ENCODE measurements at regions not wholly inside any gene's neighbourhood (a gene's known extent, or its start where the extent isn't known, plus 50 kb on each side); places are given as distances from the start of the nearest gene placed in this dataset.

DNA sequence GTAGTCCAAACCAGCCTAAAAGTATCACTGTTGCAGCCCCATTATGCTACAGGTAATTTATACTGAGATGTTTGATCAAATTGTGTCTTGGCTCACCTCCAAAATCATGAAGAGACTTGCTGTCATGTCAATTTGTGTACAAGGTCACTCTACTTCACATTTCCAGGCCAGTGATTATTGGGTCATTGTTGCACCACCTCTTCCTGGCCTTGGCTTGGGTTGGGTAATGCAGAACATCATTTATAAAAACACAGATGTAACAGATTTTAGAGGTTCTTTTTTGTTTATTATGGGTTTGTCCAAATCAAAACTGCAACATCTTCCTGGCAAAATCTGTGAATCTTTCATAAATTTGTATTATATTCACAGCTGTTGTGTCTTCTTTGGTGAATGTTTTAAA lies 459.5 kb downstream of the ANKRD50 start:
- H3K9ac ChIP-seq (ENCODE audit: insufficient read length, low read depth), result no peak overlapping the region
- no peak for DNase-seq (ENCODE audit: low read depth, low spot score)
- no peak overlapping the region for H3K4me3 ChIP-seq (ENCODE audit: insufficient read length, low read depth)

DNA sequence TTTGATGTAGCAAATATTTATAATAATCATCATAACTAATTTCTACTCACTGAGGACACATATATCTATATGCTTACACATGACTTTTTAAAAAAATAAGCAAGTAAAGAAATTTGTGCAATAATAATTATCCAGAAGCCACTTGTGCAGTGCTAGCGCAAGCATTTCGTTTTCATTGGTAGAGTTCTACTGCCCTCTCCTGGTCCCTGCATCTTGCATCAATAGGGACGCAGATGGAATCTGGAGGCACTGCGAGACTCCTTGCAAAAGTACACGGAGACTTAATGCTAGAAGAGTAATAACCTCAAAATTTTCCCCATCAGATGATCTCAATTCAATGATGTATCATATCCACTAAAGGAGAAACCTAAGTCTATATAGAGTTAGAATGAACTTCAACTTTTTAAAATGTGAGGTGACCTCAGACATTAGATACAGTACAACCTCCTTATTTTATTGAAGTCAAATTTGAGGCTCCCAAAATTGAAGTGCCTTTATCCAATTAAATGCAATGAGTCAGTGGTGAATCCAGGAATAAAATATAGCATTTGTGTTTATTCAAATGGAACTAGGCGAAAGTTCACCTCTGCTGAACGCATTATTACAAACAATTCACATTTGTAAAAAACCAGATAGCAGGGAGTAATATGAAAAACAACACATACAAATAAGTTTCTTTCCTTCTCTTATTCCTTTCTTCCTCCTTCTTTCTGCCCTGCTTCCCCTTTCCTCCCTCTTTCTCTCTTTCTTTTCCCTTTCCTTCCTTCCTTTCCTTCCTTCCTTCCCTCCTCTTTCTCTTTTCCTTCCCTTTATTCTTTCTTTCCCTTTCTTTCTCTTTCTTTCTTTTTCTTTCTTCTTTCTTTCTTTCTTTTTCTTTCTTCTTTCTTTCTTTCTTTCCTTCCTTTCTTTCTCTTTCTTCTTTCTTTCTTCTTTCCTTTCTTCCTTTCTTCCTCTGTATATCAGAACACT lies 450.0 kb downstream of the ANKRD50 start:
- H3K27me3 ChIP-seq (ENCODE audit: insufficient read depth, insufficient read length), result no peaks in the 10 kb centered on the region
- TF ChIP-seq SUZ12 (IDR thresholded peaks at IDR 0.05; ENCODE audit: extremely low read depth, insufficient read depth, insufficient read length) (no peak), YY1 (IDR thresholded peaks at IDR 0.05; ENCODE audit: insufficient read depth, insufficient read length) (no peak), ZNF274 (IDR thresholded peaks at IDR 0.05; ENCODE audit: low read depth, low read length) (no peak)
- peak; percentile 43 for DNase-seq (ENCODE audit: low read depth, low spot score)
- H3K36me3 ChIP-seq (ENCODE audit: insufficient read depth, insufficient read length, low read length), result no peaks in the 10 kb centered on the region
- no peaks in the 10 kb centered on the region for H3K4me1 ChIP-seq (ENCODE audit: insufficient read depth, insufficient read length)
- H3K4me3 ChIP-seq (ENCODE audit: insufficient read length, low read depth), result no peak overlapping the region
- H3K9me3 ChIP-seq (ENCODE audit: insufficient read depth, low read length), result no peaks in the 10 kb centered on the region
- no peak overlapping the region for H3K9ac ChIP-seq (ENCODE audit: insufficient read length, low read depth)

More for the DNA sequence above, 459.5 kb downstream of the ANKRD50 start:
- H3K9me3 ChIP-seq (ENCODE audit: insufficient read depth, low read length), result no peaks in the 10 kb centered on the region
- no peaks in the 10 kb centered on the region for H3K4me1 ChIP-seq (ENCODE audit: insufficient read depth, insufficient read length)
- no peaks in the 10 kb centered on the region for H3K27me3 ChIP-seq (ENCODE audit: insufficient read depth, insufficient read length)
- TF ChIP-seq ZNF274 (IDR thresholded peaks at IDR 0.05; ENCODE audit: low read depth, low read length), result no peak
- no peak for TF ChIP-seq YY1 (IDR thresholded peaks at IDR 0.05; ENCODE audit: insufficient read depth, insufficient read length)
- no peak for TF ChIP-seq SUZ12 (IDR thresholded peaks at IDR 0.05; ENCODE audit: extremely low read depth, insufficient read depth, insufficient read length)
- H3K36me3 ChIP-seq (ENCODE audit: insufficient read depth, insufficient read length, low read length), result no peaks in the 10 kb centered on the region

DNA sequence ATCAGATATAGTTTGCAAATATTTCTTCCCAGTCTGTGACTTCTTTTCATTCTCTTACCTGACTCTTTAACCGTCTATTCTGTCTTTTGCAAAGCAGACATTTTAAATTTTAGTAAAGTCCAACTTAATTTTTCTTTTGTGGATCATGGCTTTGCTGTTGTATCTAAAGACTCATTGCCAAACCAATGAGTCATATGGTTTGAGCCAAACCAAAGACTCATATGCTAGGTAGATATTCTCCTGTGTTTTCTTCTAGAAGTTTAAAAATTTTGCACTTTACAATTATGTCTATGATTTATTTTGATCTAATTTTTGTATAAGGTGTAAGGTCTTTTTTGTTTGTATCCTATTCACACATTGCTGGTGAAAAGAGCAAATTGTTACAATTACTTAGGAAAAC lies 446.8 kb downstream of the ANKRD50 start:
- H3K9me3 ChIP-seq (ENCODE audit: insufficient read depth, low read length), result no peaks in the 10 kb centered on the region
- TF ChIP-seq YY1 (IDR thresholded peaks at IDR 0.05; ENCODE audit: insufficient read depth, insufficient read length) (no peak), SUZ12 (IDR thresholded peaks at IDR 0.05; ENCODE audit: extremely low read depth, insufficient read depth, insufficient read length) (no peak), ZNF274 (IDR thresholded peaks at IDR 0.05; ENCODE audit: low read depth, low read length) (no peak)
- H3K36me3 ChIP-seq (ENCODE audit: insufficient read depth, insufficient read length, low read length), result no peaks in the 10 kb centered on the region
- DNase-seq (ENCODE audit: low read depth, low spot score), result no peak
- H3K9ac ChIP-seq (ENCODE audit: insufficient read length, low read depth), result no peak overlapping the region
- H3K4me1 ChIP-seq (ENCODE audit: insufficient read depth, insufficient read length), result no peaks in the 10 kb centered on the region
- no peaks in the 10 kb centered on the region for H3K27me3 ChIP-seq (ENCODE audit: insufficient read depth, insufficient read length)
- no peak overlapping the region for H3K4me3 ChIP-seq (ENCODE audit: insufficient read length, low read depth)

DNA sequence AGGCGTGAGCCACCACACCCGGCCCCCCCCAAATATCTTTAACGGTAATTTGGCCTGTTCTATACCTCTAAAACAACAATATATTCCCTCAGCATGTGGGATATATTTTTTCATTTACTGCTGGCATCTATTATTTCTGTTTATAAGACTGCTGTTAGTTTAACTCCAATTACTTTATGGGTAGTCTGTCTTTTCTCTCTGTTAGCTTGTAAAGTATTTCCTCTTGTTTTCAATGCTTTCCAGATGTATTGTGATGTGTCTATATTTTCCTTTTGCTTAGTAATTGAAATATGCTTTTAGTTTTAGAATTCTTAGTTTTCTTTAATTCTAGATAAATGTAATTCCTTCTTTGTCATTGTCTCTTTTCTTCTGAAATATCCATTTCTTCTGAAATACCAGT lies 445.8 kb downstream of the ANKRD50 start:
- DNase-seq (ENCODE audit: low read depth, low spot score), result no peak
- H3K27me3 ChIP-seq (ENCODE audit: insufficient read depth, insufficient read length), result no peaks in the 10 kb centered on the region
- no peak overlapping the region for H3K9ac ChIP-seq (ENCODE audit: insufficient read length, low read depth)
- H3K9me3 ChIP-seq (ENCODE audit: insufficient read depth, low read length), result no peaks in the 10 kb centered on the region
- TF ChIP-seq YY1 (IDR thresholded peaks at IDR 0.05; ENCODE audit: insufficient read depth, insufficient read length) (no peak), SUZ12 (IDR thresholded peaks at IDR 0.05; ENCODE audit: extremely low read depth, insufficient read depth, insufficient read length) (no peak), ZNF274 (IDR thresholded peaks at IDR 0.05; ENCODE audit: low read depth, low read length) (no peak)
- H3K4me3 ChIP-seq (ENCODE audit: insufficient read length, low read depth), result no peak overlapping the region
- no peaks in the 10 kb centered on the region for H3K4me1 ChIP-seq (ENCODE audit: insufficient read depth, insufficient read length)
- H3K36me3 ChIP-seq (ENCODE audit: insufficient read depth, insufficient read length, low read length), result no peaks in the 10 kb centered on the region

DNA sequence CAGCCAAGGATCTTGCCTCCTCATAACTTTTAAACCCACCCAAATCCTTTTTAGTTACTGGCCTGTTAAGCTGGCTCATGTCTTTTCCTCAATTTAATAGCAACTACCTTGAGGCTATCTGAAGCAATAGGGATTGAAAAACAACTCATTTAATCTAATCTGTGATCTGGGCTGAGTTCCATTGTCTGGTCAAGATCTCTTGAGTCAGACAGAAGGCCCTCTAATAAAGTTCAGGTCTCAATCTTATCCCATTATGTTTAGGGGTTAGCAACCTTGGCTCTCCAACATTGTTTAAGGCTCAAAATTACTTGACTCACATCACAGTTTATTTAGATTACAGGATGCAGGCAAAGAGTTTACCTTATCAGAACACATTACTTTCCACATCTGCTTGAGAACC lies 436.1 kb downstream of the ANKRD50 start:
- Histone ChIP-seq H3K36me3 (ENCODE audit: insufficient read depth, insufficient read length, low read length) (no peaks in the 10 kb centered on the region), H3K4me3 (ENCODE audit: insufficient read length, low read depth) (no peak overlapping the region), H3K9me3 (ENCODE audit: insufficient read depth, low read length) (no peaks in the 10 kb centered on the region), H3K9ac (ENCODE audit: insufficient read length, low read depth) (no peak overlapping the region), H3K4me1 (ENCODE audit: insufficient read depth, insufficient read length) (no peaks in the 10 kb centered on the region), H3K27me3 (ENCODE audit: insufficient read depth, insufficient read length) (no peaks in the 10 kb centered on the region)
- TF ChIP-seq ZNF274 (IDR thresholded peaks at IDR 0.05; ENCODE audit: low read depth, low read length), result no peak
- no peak for TF ChIP-seq YY1 (IDR thresholded peaks at IDR 0.05; ENCODE audit: insufficient read depth, insufficient read length)
- TF ChIP-seq SUZ12 (IDR thresholded peaks at IDR 0.05; ENCODE audit: extremely low read depth, insufficient read depth, insufficient read length), result no peak
- DNase-seq (ENCODE audit: low read depth, low spot score), result no peak

DNA sequence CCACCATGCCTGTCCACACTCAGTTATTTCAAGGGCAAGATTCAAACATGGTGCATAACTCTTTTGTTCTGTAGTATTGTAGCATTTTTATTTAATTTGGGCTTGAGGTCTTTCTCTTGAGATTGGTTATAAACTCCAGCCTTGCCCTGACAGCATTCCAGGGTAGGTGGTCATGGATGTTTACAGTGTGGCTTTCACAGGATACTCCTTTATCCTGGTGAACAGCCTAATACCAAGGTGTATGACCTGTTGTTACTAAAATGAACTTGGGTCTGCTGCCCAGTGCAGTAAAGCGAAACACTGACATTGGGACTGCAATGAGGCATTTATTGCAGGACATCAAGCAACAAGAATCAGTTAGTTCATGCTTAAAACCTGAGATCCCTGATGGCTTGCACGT lies 434.8 kb downstream of the ANKRD50 start:
- H3K9me3 ChIP-seq (ENCODE audit: insufficient read depth, low read length), result no peaks in the 10 kb centered on the region
- no peak overlapping the region for H3K9ac ChIP-seq (ENCODE audit: insufficient read length, low read depth)
- H3K4me3 ChIP-seq (ENCODE audit: insufficient read length, low read depth), result no peak overlapping the region
- DNase-seq (ENCODE audit: low read depth, low spot score), result no peak
- TF ChIP-seq SUZ12 (IDR thresholded peaks at IDR 0.05; ENCODE audit: extremely low read depth, insufficient read depth, insufficient read length), result no peak
- no peak for TF ChIP-seq YY1 (IDR thresholded peaks at IDR 0.05; ENCODE audit: insufficient read depth, insufficient read length)
- TF ChIP-seq ZNF274 (IDR thresholded peaks at IDR 0.05; ENCODE audit: low read depth, low read length), result no peak
- H3K27me3 ChIP-seq (ENCODE audit: insufficient read depth, insufficient read length), result no peaks in the 10 kb centered on the region
- no peaks in the 10 kb centered on the region for H3K4me1 ChIP-seq (ENCODE audit: insufficient read depth, insufficient read length)
- H3K36me3 ChIP-seq (ENCODE audit: insufficient read depth, insufficient read length, low read length), result no peaks in the 10 kb centered on the region

DNA sequence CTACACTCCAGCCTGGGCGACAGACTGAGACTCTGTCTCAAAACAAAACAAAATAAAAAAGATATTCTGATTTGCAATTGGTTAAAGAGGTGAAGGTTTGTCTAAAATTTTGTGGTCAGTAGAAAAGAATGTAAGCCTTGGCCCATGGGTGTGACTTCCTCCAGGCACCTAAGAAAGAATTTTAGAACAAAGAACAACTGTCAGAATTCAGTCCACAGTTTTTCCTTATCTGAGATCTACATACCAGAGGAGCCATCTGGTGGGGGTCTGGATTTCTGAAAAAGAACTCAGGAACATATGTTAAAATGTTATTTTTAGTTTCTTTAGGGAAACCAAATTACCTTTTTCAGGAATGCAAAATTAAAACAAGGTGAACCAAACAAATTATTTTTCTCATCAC lies 434.1 kb downstream of the ANKRD50 start:
- DNase-seq (ENCODE audit: low read depth, low spot score), result no peak
- Histone ChIP-seq H3K9ac (ENCODE audit: insufficient read length, low read depth) (no peak overlapping the region), H3K27me3 (ENCODE audit: insufficient read depth, insufficient read length) (no peaks in the 10 kb centered on the region), H3K9me3 (ENCODE audit: insufficient read depth, low read length) (no peaks in the 10 kb centered on the region), H3K36me3 (ENCODE audit: insufficient read depth, insufficient read length, low read length) (no peaks in the 10 kb centered on the region), H3K4me3 (ENCODE audit: insufficient read length, low read depth) (no peak overlapping the region), H3K4me1 (ENCODE audit: insufficient read depth, insufficient read length) (no peaks in the 10 kb centered on the region)
- TF ChIP-seq ZNF274 (IDR thresholded peaks at IDR 0.05; ENCODE audit: low read depth, low read length), result no peak

All from NT2/D1 (cell line).